A673 (cell line): ENCODE measurements at regions not wholly inside any gene's neighbourhood (a gene's known extent, or its start where the extent isn't known, plus 50 kb on each side); places are given as distances from the start of the nearest gene placed in this dataset.

Source experiments
- EZH2 ChIP-seq: fragments of 200-600 bp; sonication (generic); IDR thresholded peaks from 2 replicates; pipeline ENCODE4 v1.6.1; 2017; ENCODE audit warnings: borderline replicate concordance, low read depth, mild to moderate bottlenecking, mixed read lengths, antibody characterized with exemption, low read length; ENCODE audit not compliant: poor library complexity, severe bottlenecking
- TF ChIP-seq, protein P1 (sequence below): fragments of 300-800, 200-600 bp; sonication (generic); conservative IDR thresholded peaks from 2 replicates; pipeline ENCODE4 v1.5.1; 2017; ENCODE audit warnings: low read depth, mild to moderate bottlenecking, antibody characterized with exemption, low read length, moderate library complexity, mixed read lengths

DNA sequence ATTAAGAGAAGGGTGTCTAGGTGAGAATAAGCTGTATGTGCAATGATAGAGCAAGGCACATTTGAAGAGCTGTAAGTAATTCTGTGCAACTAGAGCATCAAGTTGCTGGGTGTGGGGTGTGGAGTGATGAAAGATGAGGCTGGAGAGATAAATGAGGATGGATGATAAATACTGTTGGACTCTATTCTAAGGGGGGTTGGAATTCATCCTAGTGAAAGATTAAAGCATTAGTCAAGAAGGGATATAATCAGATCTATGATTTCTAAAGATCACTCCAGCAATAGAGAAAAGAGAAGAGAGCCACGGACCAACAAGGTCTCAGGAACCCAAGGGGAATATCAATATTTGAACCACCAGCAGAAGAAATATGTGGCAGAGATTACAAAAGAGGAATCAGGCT, 415.0 kb upstream of the RPS6KA3 start:
- TF ChIP-seq, protein P1, sequence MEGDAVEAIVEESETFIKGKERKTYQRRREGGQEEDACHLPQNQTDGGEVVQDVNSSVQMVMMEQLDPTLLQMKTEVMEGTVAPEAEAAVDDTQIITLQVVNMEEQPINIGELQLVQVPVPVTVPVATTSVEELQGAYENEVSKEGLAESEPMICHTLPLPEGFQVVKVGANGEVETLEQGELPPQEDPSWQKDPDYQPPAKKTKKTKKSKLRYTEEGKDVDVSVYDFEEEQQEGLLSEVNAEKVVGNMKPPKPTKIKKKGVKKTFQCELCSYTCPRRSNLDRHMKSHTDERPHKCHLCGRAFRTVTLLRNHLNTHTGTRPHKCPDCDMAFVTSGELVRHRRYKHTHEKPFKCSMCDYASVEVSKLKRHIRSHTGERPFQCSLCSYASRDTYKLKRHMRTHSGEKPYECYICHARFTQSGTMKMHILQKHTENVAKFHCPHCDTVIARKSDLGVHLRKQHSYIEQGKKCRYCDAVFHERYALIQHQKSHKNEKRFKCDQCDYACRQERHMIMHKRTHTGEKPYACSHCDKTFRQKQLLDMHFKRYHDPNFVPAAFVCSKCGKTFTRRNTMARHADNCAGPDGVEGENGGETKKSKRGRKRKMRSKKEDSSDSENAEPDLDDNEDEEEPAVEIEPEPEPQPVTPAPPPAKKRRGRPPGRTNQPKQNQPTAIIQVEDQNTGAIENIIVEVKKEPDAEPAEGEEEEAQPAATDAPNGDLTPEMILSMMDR, result no peak
- TF ChIP-seq EZH2, result no peak
